ENCODE measurements at regions not wholly inside any gene's neighbourhood (a gene's known extent, or its start where the extent isn't known, plus 50 kb on each side); places are given as distances from the start of the nearest gene placed in this dataset.

DNA sequence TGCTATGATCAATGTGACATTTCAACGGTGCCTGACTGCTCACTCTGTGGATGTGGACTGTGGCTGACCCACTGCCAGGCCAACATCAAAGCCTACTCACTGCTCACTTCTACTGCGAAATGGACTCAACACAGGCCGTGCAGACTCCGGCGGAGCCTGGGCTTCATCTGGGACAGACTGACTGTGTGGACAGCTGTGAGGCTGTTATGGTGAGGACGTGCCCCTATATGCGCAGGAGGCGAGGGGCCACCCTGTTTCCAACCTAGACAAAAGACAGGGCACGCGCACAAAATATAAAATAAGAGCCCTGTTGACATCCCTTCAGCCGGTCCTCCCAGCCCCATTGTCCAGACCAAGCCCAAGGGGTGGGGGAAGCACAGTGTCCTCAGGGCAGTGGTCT lies 514.4 kb upstream of the RAB6C start:
- TF ChIP-seq CTCF (IDR thresholded peaks at IDR 0.05) = no peak
- TF ChIP-seq POLR2A (IDR thresholded peaks at IDR 0.05) = no peak
- TF ChIP-seq POLR2AphosphoS5 (IDR thresholded peaks at IDR 0.05) = no peak

Measured in gastroesophageal sphincter (tissue), 3 donors.